Hepatocyte (in vitro differentiated cells): ENCODE measurements at regions not wholly inside any gene's neighbourhood (a gene's known extent, or its start where the extent isn't known, plus 50 kb on each side); places are given as distances from the start of the nearest gene placed in this dataset.

Experiments
- EZH2 ChIP-seq: fragments of 200-600 bp; sonication (generic); IDR thresholded peaks from 2 replicates; pipeline ENCODE4 v1.6.1; 2016; ENCODE audit warnings: antibody characterized with exemption, mild to moderate bottlenecking, borderline replicate concordance
- TF ChIP-seq, protein P1 (sequence below): fragments of 200-600 bp; sonication (generic); IDR thresholded peaks from 2 replicates; pipeline ENCODE4 v1.5.1; 2016; ENCODE audit warnings: antibody characterized with exemption, mild to moderate bottlenecking; ENCODE audit not compliant: poor library complexity

DNA sequence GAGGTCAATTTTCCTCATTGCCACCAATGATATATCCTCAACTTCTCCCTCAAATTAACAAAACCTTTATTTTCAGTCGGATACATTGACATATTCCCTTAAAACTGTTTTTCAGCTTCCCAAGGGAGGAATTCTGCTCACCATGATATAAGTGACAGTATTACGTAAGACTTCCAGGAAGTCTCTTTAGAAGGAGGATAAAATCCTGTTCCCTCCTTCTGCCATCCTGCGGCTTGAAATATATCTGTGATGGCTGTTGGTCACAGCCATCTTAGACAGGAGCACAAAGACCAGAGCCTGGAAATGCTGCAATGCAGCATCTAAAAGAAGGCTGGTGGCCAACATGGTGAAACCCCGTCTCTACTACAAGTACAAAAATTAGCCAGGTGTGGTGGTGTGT is 270.4 kb downstream of the GPATCH2 start:
- TF ChIP-seq, protein P1, sequence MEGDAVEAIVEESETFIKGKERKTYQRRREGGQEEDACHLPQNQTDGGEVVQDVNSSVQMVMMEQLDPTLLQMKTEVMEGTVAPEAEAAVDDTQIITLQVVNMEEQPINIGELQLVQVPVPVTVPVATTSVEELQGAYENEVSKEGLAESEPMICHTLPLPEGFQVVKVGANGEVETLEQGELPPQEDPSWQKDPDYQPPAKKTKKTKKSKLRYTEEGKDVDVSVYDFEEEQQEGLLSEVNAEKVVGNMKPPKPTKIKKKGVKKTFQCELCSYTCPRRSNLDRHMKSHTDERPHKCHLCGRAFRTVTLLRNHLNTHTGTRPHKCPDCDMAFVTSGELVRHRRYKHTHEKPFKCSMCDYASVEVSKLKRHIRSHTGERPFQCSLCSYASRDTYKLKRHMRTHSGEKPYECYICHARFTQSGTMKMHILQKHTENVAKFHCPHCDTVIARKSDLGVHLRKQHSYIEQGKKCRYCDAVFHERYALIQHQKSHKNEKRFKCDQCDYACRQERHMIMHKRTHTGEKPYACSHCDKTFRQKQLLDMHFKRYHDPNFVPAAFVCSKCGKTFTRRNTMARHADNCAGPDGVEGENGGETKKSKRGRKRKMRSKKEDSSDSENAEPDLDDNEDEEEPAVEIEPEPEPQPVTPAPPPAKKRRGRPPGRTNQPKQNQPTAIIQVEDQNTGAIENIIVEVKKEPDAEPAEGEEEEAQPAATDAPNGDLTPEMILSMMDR: no peak
- TF ChIP-seq EZH2: no peak
